HG03575 (cell line): ENCODE measurements at regions not wholly inside any gene's neighbourhood (a gene's known extent, or its start where the extent isn't known, plus 50 kb on each side); places are given as distances from the start of the nearest gene placed in this dataset.

Experiments used
- ATAC-seq: cut with Tn5 transposase; IDR thresholded peaks from one replicate; pipeline ENCODE4 v1.9.1; 2021; ENCODE audit not compliant: unreplicated experiment, insufficient number of reproducible peaks, low FRiP score; ENCODE audit errors: extremely low read depth

DNA sequence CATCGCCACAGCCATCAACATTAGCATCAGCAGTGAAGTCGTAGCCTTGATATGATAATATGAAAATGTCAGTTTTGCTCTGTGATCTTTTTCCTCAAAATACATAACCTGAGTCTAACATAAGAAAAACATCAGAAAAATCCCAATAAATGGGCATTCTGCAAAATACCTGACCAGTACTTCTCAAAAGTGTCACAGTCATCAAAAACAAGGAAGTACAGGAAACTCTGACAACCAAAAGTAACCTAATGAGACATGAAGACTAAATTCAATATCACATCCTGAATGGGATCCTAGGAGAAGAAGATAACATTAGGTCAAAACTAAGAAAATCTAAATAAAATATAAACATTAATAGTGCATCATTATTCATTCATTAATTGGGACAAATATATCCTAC is 1731.0 kb downstream of the SUCLG1 start:
- no peak for ATAC-seq

GRCh38 chr2:82708681-82709080 is 1750.4 kb downstream of the SUCLG1 start:
- ATAC-seq, result no peak

DNA sequence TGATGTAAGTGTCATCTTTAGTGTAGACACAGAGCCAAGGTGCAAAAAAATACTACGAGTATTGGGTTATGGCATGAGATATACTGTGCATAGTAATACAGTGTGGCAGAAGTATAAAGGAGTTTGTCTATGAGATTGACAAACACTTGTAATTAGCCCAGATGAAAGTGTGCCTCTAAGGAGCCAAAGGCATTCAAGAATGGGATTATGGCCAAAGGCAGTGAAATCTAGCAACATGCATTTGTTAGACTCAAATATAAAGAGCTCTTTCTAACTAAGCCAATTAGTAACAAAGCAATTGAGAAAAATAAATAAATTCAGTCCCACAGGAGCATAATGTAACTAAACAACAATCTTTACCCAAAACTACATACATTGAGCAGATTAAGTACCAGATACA is 1761.8 kb downstream of the SUCLG1 start:
- ATAC-seq, result no peak

DNA sequence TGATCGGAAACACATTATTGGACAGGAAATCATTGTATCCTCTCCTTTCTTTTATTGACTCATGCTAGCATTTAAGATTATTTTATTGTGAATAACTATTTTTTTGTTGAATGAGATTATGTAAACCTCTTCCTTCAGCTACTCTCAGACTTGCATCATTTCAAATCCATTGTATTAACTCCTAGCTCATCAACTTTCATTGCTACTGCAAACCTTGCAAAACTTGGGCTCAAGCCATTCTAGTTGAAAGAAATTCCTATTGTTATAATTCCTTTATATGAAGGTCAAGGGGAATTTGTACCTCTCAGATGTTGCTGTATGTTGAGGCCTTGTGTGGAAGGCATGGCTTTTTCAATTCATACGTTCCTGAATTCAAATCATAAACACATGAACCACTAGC is 1764.6 kb downstream of the SUCLG1 start:
- ATAC-seq, result no peak

GRCh38 chr2:82690757-82691411 is 1768.2 kb downstream of the SUCLG1 start:
- ATAC-seq, result no peak

DNA sequence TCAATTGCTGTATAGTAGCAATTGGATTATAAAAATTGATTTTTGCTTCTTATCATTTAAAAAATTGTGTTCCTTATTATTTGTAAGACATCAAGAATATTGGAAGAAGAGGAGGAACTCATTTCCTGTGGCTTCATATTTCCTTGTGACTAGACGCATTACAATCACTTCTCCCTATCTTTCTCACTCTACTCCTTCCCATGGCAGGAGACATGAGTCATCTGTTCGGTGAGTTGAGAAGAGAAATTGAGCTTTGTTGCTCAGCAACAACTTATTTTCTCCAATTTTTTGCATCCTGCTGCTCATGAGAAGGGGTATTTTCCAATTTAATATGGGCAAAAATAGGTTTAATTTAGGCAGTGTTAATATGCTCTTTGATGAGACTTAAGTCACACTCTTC is 1783.9 kb downstream of the SUCLG1 start:
- no peak for ATAC-seq

DNA sequence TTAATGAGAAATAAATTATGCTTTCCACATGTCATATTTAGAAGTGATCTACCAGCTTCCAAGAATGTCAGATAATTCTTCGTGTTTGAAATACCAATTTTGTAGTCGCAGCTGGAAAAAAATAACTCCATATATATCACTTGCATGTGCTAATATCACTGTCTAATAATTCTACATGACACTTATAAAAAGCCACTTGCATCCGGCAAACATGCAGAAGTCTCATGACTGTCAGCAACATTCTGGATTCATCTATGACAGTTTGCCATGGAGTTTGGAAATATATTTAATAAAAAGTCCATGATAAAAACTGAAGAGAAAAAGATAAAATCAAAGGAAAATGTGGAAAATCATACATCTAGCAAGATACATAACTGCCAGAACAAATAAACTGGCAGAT is 1784.4 kb downstream of the SUCLG1 start:
- no peak for ATAC-seq

DNA sequence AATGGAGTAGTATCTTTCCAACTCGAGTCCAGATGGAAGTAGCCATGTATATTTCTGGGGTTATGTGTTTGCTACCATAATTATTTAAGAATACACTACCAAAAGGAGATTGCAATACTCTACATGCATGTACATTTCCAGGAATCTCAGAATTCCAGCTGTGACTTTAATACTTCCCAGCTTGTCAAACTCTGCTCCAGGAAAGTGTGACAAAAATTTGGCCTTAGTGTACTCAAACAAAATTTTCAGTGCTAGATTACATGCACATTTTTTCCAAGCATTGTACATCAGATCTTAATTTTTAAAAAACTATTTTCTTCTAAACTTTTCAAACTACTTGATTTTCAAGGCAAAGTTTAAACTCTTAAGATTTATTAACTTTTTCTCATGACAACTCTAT is 1791.6 kb downstream of the SUCLG1 start:
- ATAC-seq, result no peak

GRCh38 chr2:82665691-82666090 is 1793.4 kb downstream of the SUCLG1 start:
- ATAC-seq, result no peak

DNA sequence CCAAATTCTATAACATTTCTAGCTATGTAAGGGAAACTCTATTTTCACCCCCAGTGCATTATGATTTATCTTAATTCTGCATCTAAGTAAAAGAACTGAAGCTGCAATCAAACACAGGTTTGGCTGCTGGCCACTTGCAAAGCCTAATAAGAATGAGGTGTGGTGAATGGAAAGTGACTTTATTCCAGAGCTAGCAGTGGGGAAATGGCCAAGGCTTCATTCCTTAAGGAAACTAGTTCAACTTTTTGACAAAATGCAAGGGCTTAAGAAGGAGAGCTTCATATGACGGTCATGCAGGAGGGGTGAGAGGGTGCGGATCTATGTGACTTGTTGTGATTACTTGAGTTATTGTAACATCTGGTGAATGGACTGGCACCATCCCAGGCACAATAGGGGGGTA is 1802.0 kb downstream of the SUCLG1 start:
- no peak for ATAC-seq

DNA sequence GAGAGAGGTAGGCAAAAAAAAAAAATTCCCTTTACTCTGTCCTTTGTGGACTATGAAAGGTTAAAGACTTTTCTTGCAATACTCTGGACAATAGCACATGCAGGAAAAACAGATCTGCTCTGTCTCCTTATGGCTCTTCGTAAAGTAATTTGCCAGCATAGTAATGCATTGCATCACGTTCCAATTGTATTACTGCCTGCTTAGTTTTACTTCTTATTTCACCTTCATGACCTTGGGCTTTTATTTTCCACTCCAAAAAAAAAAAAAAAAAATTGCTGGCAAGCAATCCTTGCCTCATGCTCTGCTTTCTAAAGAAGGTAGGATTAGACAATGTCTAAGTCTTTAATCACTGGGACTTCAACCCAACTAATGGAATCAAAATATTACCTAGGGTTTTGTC is 1802.7 kb downstream of the SUCLG1 start:
- ATAC-seq, result no peak

GRCh38 chr2:82652117-82652516 is 1807.0 kb downstream of the SUCLG1 start:
- no peak for ATAC-seq

DNA sequence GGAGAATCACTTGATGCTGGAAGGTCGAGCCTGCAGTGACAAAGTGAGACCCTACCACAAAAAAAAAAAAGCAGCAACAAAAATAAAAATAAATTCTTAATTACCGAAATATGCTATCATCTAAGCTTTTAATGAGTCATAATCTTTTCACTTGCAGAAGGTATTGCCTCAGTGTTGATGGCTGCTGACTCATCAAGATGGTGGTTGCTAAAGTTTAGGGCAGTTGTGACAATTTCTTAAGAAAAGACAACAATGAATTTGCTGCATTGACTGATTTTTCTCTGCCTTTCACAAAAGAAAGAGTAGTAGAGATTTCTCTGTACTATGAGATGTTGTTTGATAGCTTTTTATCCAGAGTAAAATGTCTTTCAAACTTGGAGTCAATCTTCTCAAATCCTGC is 1809.0 kb downstream of the SUCLG1 start:
- ATAC-seq, result no peak

DNA sequence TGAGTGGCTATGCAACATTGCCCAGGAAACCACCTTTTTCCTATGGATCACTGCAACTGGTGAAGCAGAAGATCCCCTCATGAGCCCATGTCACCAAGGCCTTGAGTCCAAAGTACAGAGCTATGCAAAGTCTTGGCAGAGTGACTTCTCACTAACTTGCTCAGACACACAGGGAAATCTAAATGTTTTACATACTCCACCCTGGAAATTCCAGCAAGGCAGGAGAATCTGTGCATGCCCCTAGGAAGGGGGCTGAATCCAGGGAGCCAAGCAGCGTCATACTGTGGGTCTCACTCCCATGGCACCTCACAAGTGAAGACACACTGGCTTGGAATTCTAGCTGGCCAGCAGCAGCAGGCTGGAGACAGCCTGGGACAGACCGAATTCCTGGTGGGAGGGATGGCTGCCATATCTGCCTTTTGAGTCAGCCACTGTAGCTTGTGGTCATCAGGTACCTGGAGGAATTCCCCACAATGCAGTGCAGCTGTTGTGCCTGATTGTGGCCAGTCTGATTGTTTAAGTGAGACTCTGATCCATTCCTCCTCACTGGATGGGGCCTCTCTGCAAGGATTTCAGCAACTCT is 1817.4 kb downstream of the SUCLG1 start:
- no peak for ATAC-seq

DNA sequence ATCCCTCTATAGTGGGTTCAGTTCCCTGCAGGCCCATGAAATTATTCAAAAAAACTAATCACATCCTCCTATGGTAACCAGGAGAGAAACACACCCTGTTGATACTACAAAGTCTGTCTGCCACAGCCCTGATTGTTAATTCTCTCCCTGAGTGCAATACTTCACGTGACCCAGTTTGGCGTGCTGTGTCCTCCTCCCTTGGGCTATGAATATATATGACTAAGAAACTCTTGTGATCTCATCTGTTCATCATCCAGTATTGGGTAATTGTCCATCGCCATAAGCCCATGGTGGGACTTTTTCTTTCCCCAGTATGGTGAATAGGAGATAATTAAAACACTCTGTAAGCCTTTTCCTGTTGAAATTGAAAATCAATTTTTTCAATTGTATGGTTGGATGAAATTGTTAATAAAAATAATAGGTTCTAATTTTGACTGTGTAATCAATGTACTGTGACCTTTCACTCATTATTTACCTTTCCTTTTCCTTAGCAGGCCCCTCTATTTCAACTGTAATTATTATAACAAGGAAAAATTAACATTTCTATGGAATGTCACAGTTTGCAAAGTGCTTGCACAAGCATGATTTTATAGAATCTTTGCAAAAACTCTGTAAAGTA is 1822.6 kb downstream of the SUCLG1 start:
- no peak for ATAC-seq

DNA sequence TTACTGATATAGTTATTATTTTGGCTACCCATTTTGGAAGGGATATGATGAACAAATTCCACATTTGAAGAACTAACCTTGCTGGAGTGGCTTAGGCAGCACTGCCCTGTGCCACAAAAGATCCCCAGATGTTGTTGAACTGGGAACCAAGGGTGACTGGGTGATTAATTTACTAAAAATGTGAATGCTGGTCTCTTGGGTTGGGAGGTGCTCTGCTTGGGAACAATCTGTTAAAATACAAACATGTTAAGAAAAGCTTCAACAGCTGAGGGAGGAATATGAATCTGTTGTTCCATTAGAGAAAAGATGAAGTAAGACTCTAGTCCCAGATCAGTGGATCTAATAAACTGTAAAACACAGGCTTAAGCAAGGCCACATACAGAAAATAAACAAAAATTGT is 1860.1 kb downstream of the SUCLG1 start:
- no peak for ATAC-seq

DNA sequence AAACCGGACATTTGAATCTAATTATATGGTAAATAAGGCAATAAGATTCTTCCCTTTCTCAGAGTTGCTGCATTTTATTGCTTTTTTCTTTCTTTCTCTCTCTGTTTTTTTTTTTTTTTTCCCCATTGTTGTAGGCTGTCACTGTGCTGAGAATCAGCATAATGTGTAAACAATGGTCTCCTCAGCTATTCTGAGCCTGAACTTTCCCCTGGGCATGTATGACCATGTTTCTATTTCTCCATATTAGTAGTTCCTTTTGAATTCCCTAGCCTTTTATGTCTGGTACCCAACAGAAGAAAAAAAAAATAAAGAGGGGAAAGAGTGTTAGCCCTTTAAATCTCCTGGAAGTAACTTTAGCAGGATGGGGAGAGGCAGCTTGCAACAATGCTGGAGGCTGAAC is 1862.5 kb downstream of the SUCLG1 start:
- no peak for ATAC-seq

DNA sequence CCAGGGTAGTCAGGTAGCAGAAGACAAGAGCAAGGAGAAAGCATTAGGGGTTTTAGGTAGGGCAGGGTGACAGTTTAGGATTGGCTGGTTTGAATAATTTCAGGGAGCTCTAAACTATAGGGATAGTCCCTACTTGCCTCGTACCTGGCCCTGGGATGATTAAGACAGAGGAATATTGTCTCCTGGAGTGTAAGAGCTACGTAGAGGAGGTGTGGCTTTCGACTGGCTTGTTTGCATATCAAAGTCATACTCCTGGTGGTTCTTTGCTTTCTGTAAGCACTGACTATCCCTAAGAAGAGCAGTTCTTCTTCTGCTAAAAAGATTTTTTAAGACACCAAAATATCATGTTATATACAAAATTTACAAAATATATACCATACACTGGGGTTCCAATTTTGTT is 1867.4 kb downstream of the SUCLG1 start:
- ATAC-seq, result no peak

GRCh38 chr2:82576656-82577055 is 1882.4 kb downstream of the SUCLG1 start:
- ATAC-seq, result no peak

- ATAC-seq, result no peak
These were observed 1919.8 kb downstream of the SUCLG1 start for GRCh38 chr2:82539280-82539621.
